Panc1 (cell line): ENCODE measurements at regions not wholly inside any gene's neighbourhood (a gene's known extent, or its start where the extent isn't known, plus 50 kb on each side); places are given as distances from the start of the nearest gene placed in this dataset.

Experiments
- ATAC-seq: fragments of 200-7000 bp; cut with Tn5 transposase; 2 replicates; pipeline ENCODE4 v1.9.1; 2020; ENCODE audit warnings: mild to moderate bottlenecking, moderate library complexity
- BruUV-seq: library from RNA; stranded (reverse); fragments of 400-500 nt; replicated peaks from 2 replicates; lab custom pipeline; 2021; lab: Mats Ljungman, UMichigan
- CTCF ChIA-PET: fragments of 300-600 bp; sonication (Branson Sonifier 250); formaldehyde crosslinking; loops from one replicate; lab custom pipeline; 2022; ENCODE audit warnings: antibody characterized with exemption; lab: Charles Lee
- POLR2A ChIA-PET: fragments of 300-600 bp; sonication (Branson Sonifier 250); formaldehyde crosslinking; loops from one replicate; lab custom pipeline; 2022; ENCODE audit warnings: antibody characterized with exemption; lab: Charles Lee
- DNase-seq: peaks from one replicate; pipeline ENCODE4 v3.0.0-alpha.2; 2010; ENCODE audit warnings: low read depth, low spot score
- H3K27ac ChIP-seq: 2 replicates; pipeline ENCODE4 v1.5.1; 2011; ENCODE audit warnings: mild to moderate bottlenecking, low read length, inconsistent platforms
- H3K27me3 ChIP-seq: fragments of 200-500 bp; sonication (Bioruptor generic); 2 replicates; pipeline ENCODE4 v1.6.0; 2014; ENCODE audit warnings: low read length, inconsistent platforms; ENCODE audit not compliant: control insufficient read depth, insufficient read depth
- H3K36me3 ChIP-seq: fragments of 200-500 bp; sonication (Bioruptor generic); 2 replicates; pipeline ENCODE4 v1.5.1; 2014; ENCODE audit warnings: inconsistent platforms, mild to moderate bottlenecking, low read length, moderate library complexity; ENCODE audit not compliant: control insufficient read depth, insufficient read depth
- H3K4me1 ChIP-seq: 2 replicates; pipeline ENCODE4 v1.5.1; 2011; ENCODE audit warnings: inconsistent platforms, mild to moderate bottlenecking, low read length, moderate library complexity; ENCODE audit not compliant: control insufficient read depth, insufficient read depth
- H3K4me3 ChIP-seq, 2 experiments: 2 replicates each; pipeline ENCODE4 v1.5.1; 2011 to 2012; ENCODE audit warnings: low read depth in 2 of 2, low read length in 2 of 2, mild to moderate bottlenecking in 2 of 2, inconsistent platforms in 1 of 2, moderate library complexity in 1 of 2
- H3K9me3 ChIP-seq: fragments of 200-500 bp; sonication (Bioruptor generic); 2 replicates; pipeline ENCODE4 v1.5.1; 2014; ENCODE audit warnings: low read depth, mild to moderate bottlenecking, inconsistent platforms, low read length, moderate library complexity; ENCODE audit not compliant: control insufficient read depth, insufficient read depth
- CTCF ChIP-seq: fragments of 450-650 bp; IDR thresholded peaks from 2 replicates; pipeline ENCODE4 v1.5.1; 2017; ENCODE audit warnings: mild to moderate bottlenecking
- POLR2AphosphoS5 ChIP-seq: IDR thresholded peaks from 2 replicates; pipeline ENCODE4 v1.6.1; 2012; ENCODE audit warnings: mild to moderate bottlenecking, low read depth, low read length, moderate library complexity
- REST ChIP-seq, 2 experiments: IDR thresholded peaks; 2 replicates each; pipeline ENCODE4 v1.6.1; 2011 to 2012; ENCODE audit warnings: low read depth in 2 of 2, control low read depth in 1 of 2, low read length in 1 of 2, mild to moderate bottlenecking in 1 of 2, moderate library complexity in 1 of 2; ENCODE audit not compliant: insufficient read depth in 1 of 2
- SIN3A ChIP-seq: IDR thresholded peaks from 2 replicates; pipeline ENCODE4 v1.6.1; 2012; ENCODE audit warnings: low read depth, mild to moderate bottlenecking, low read length, moderate library complexity, borderline replicate concordance; ENCODE audit not compliant: insufficient read depth
- TCF7L2 ChIP-seq: IDR thresholded peaks from 2 replicates; pipeline ENCODE4 v1.6.1; 2011; ENCODE audit warnings: mild to moderate bottlenecking, low read depth, low read length, inconsistent platforms
- in situ Hi-C: cut with HindIII; loops from 2 replicates; pipeline ENCODE4 v1.10.0; 2016; ENCODE audit warnings: low sequenced_read_pairs, low pct_unique_long_range_greater_than_20kb
- intact Hi-C: fragments of 100-400 bp; cut with micrococcal nuclease; formaldehyde crosslinking; loops from one replicate; pipeline ENCODE4 v1.10.0; 2022; ENCODE audit not compliant: unreplicated experiment

- Histone ChIP-seq H3K27ac (no peak overlapping the region), H3K27me3 (no peaks in the 10 kb centered on the region), H3K4me3 (no peak overlapping the region), H3K4me1 (no peaks in the 10 kb centered on the region), H3K36me3 (no peaks in the 10 kb centered on the region), H3K9me3 (no peaks in the 10 kb centered on the region)
- ChIA-PET POLR2A (no interaction called here), CTCF (no interaction called here)
- no TSS peak for BruUV-seq
- TF ChIP-seq REST (IDR thresholded peaks at IDR 0.05; ENCODE audit: insufficient read depth in 1 of 2, low read depth in 2 of 2, low read length in 1 of 2) = no peak
- no peak for DNase-seq
- in situ Hi-C loops (no loop called here), intact Hi-C loops (no loop called here)
- ATAC-seq = no peak
These were observed 132.7 kb downstream of the EVA1A start for GRCh38 chr2:75428060-75428459.

GRCh38 chr2:75424936-75425619, 135.7 kb downstream of the EVA1A start:
- no peaks in the 10 kb centered on the region for H3K4me1 ChIP-seq
- DNase-seq (no peak), ATAC-seq (no peak)
- H3K27ac ChIP-seq = no peak overlapping the region
- no TSS peak for BruUV-seq
- H3K36me3 ChIP-seq = no peaks in the 10 kb centered on the region
- POLR2A ChIA-PET = no interaction called here
- H3K4me3 ChIP-seq = no peak overlapping the region
- H3K9me3 ChIP-seq = no peaks in the 10 kb centered on the region
- no peak for TF ChIP-seq REST (IDR thresholded peaks at IDR 0.05; ENCODE audit: insufficient read depth in 1 of 2, low read depth in 2 of 2, low read length in 1 of 2)
- no peak for TF ChIP-seq CTCF
- TF ChIP-seq SIN3A = no peak
- no peak for TF ChIP-seq POLR2AphosphoS5
- no peak for TF ChIP-seq TCF7L2
- intact Hi-C loops = no loop called here
- in situ Hi-C loops = no loop called here
- H3K27me3 ChIP-seq = no peaks in the 10 kb centered on the region
- CTCF ChIA-PET = no interaction called here
